ENCODE measurements at regions not wholly inside any gene's neighbourhood (a gene's known extent, or its start where the extent isn't known, plus 50 kb on each side); places are given as distances from the start of the nearest gene placed in this dataset.

- no peak for TF ChIP-seq CTCF (conservative IDR thresholded peaks at IDR 0.05 in 1 of 2, IDR thresholded peaks at IDR 0.05 in 1 of 2; ENCODE audit: low read depth in 1 of 2, low read length in 2 of 2)
- TF ChIP-seq EZH2 (IDR thresholded peaks at IDR 0.05; ENCODE audit: low read length, missing control alignments) = no peak
These were observed 108.6 kb upstream of the CCDC150 start for GRCh38 chr2:196530910-196531309.
